Mesendoderm (in vitro differentiated cells): ENCODE measurements at regions not wholly inside any gene's neighbourhood (a gene's known extent, or its start where the extent isn't known, plus 50 kb on each side); places are given as distances from the start of the nearest gene placed in this dataset.
"Not testable (repeated sequence)": the region's sequence is repeated elsewhere in the genome, so short reads cannot be mapped to it uniquely, and the experiment has no call there.

Experiments used
- DNase-seq: peaks from one replicate; pipeline ENCODE4 v3.0.0; 2013
- H2AK5ac ChIP-seq: 2 replicates; pipeline ENCODE4 v1.6.1; 2013; ENCODE audit warnings: low read length, inconsistent platforms
- H2BK120ac ChIP-seq: 2 replicates; pipeline ENCODE4 v1.6.1; 2013; ENCODE audit warnings: low read depth, mild to moderate bottlenecking, low read length, moderate library complexity, mixed read lengths
- H2BK15ac ChIP-seq: replicated peaks from 2 replicates; pipeline ENCODE4 v1.6.1; 2013; ENCODE audit warnings: low read depth, mild to moderate bottlenecking, moderate library complexity
- H2BK5ac ChIP-seq: 2 replicates; pipeline ENCODE4 v1.6.1; 2013; ENCODE audit warnings: low read length, inconsistent platforms
- H3K18ac ChIP-seq: 2 replicates; pipeline ENCODE4 v1.6.1; 2013; ENCODE audit warnings: mild to moderate bottlenecking, low read length, mixed read lengths
- H3K23ac ChIP-seq: one replicate; pipeline ENCODE4 v1.6.1; 2013; ENCODE audit warnings: low read length
- H3K27ac ChIP-seq: 2 replicates; pipeline ENCODE4 v1.5.1; 2013; ENCODE audit warnings: low read depth, mild to moderate bottlenecking, inconsistent platforms, low read length, moderate library complexity
- H3K27me3 ChIP-seq: 2 replicates; pipeline ENCODE4 v1.6.1; 2013; ENCODE audit warnings: low read length, control low read depth, mild to moderate bottlenecking, inconsistent platforms; ENCODE audit not compliant: insufficient read depth, poor library complexity
- H3K36me3 ChIP-seq: 2 replicates; pipeline ENCODE4 v1.6.1; 2013; ENCODE audit warnings: low read length, inconsistent platforms; ENCODE audit not compliant: control insufficient read depth, insufficient read depth
- H3K4ac ChIP-seq: one replicate; pipeline ENCODE4 v1.6.1; 2013; ENCODE audit warnings: low read depth, mild to moderate bottlenecking, low read length, moderate library complexity
- H3K4me1 ChIP-seq: 2 replicates; pipeline ENCODE4 v1.6.1; 2013; ENCODE audit warnings: low read depth, low read length, inconsistent platforms; ENCODE audit not compliant: control insufficient read depth
- H3K4me2 ChIP-seq: 2 replicates; pipeline ENCODE4 v1.6.1; 2013; ENCODE audit warnings: low read length
- H3K4me3 ChIP-seq: 2 replicates; pipeline ENCODE4 v1.5.1; 2013; ENCODE audit warnings: mild to moderate bottlenecking, low read length
- H3K56ac ChIP-seq: one replicate; pipeline ENCODE4 v1.6.1; 2013; ENCODE audit warnings: low read length
- H3K79me1 ChIP-seq: 2 replicates; pipeline ENCODE4 v1.6.1; 2013; ENCODE audit warnings: low read length, inconsistent platforms
- H3K79me2 ChIP-seq: 2 replicates; pipeline ENCODE4 v1.6.1; 2013; ENCODE audit warnings: mild to moderate bottlenecking, low read length; ENCODE audit not compliant: control insufficient read depth, insufficient read depth
- H3K9ac ChIP-seq: 2 replicates; pipeline ENCODE4 v1.6.1; 2013; ENCODE audit warnings: low read length, inconsistent platforms
- H4K5ac ChIP-seq: one replicate; pipeline ENCODE4 v1.6.1; 2013; ENCODE audit warnings: low read length
- H4K8ac ChIP-seq: one replicate; pipeline ENCODE4 v1.6.1; 2013; ENCODE audit warnings: low read depth, mild to moderate bottlenecking, control low read depth, low read length, moderate library complexity
- WGBS: extraction: QIAGEN DNeasy Blood & Tissue Kit; methylation state at CpG from one replicate; pipeline ENCODE4 v1.1.7; 2013; ENCODE audit warnings: low lambda C conversion rate, missing lambda C conversion rate; ENCODE audit not compliant: insufficient coverage; ENCODE audit errors: extremely low coverage; 5-methylcytosine and 5-hydroxymethylcytosine counted together

DNA sequence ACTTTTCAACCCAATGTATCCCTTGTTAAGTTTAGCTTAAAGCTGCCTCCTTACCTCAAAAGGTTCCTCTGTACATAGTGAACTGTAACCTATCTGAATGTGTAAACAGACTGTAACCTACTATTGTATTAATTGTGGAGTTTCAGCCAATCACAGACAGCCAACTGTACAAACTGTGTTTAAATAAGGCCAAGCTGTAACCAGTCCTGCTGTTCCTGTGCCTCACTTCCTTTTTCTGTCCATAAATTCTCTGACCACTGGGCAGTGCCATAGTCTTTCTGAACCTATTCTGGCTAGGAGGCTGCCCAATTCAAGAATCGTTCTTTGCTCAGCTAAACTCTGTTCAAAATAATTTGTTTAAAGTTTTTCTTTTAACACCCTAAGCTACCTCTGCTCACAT, 74.7 kb upstream of the DAPK1 start:
- no peaks in the 10 kb centered on the region for H3K79me1 ChIP-seq
- no peak overlapping the region for H2BK15ac ChIP-seq
- no peak overlapping the region for H3K18ac ChIP-seq
- no peaks in the 10 kb centered on the region for H3K36me3 ChIP-seq
- H3K27me3 ChIP-seq, result no peaks in the 10 kb centered on the region
- no peaks in the 10 kb centered on the region for H3K79me2 ChIP-seq
- H3K4ac ChIP-seq, result no peak overlapping the region
- no peak for DNase-seq
- H3K9ac ChIP-seq, result no peak overlapping the region
- no peak overlapping the region for H4K8ac ChIP-seq
- no peak overlapping the region for H2AK5ac ChIP-seq
- no CpG with 5 or more reads among the region's 1 CpG for WGBS
- no peak overlapping the region for H3K56ac ChIP-seq
- no peaks in the 10 kb centered on the region for H3K4me1 ChIP-seq
- H3K4me3 ChIP-seq, result no peak overlapping the region
- no peak overlapping the region for H4K5ac ChIP-seq
- no peak overlapping the region for H3K4me2 ChIP-seq
- no peak overlapping the region for H2BK120ac ChIP-seq
- H3K27ac ChIP-seq, result no peak overlapping the region
- H3K23ac ChIP-seq, result no peak overlapping the region
- no peak overlapping the region for H2BK5ac ChIP-seq

- not testable (repeated sequence) for H3K4ac ChIP-seq, H2BK120ac ChIP-seq, H3K27me3 ChIP-seq, H3K4me1 ChIP-seq, H2AK5ac ChIP-seq, H3K56ac ChIP-seq, H3K4me2 ChIP-seq, H2BK15ac ChIP-seq, H3K4me3 ChIP-seq, H2BK5ac ChIP-seq, H4K5ac ChIP-seq, H3K23ac ChIP-seq, DNase-seq, H3K18ac ChIP-seq, H3K36me3 ChIP-seq, H3K79me2 ChIP-seq, H4K8ac ChIP-seq, H3K27ac ChIP-seq, H3K79me1 ChIP-seq, H3K9ac ChIP-seq
- no CpG with 5 or more reads among the region's 4 CpGs for WGBS
Observed at GRCh38 chr9:87423885-87424284, 73.8 kb upstream of the DAPK1 start.

DNA sequence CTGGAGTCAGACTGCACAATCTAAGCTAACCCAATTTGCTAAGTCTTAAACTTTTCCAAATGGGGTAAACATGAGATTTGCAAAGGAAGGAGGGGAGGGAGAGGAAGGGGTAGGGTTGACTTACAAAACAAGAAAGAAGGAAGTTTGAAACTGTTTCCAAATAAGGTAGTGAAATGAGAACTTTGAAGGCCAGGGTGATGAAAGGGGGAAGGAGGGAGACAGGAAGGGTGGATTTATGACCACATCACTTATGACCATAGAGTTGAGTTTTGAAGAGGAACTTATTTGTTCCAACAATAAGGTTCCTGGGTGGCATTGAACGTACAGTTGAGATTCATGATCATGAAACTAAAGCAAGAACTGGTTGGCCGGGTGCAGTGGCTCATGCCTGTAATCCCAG, 72.5 kb upstream of the DAPK1 start:
- Histone ChIP-seq H3K4me3 (no peak overlapping the region), H3K27ac (no peak overlapping the region), H3K18ac (no peak overlapping the region), H2AK5ac (no peak overlapping the region), H3K4me2 (no peak overlapping the region), H3K27me3 (no peaks in the 10 kb centered on the region), H4K8ac (no peak overlapping the region), H3K79me2 (no peaks in the 10 kb centered on the region), H3K4me1 (no peaks in the 10 kb centered on the region), H3K9ac (no peak overlapping the region), H3K79me1 (no peaks in the 10 kb centered on the region), H3K36me3 (no peaks in the 10 kb centered on the region), H3K56ac (no peak overlapping the region), H3K4ac (no peak overlapping the region), H3K23ac (no peak overlapping the region), H2BK120ac (no peak overlapping the region), H2BK15ac (no peak overlapping the region), H4K5ac (no peak overlapping the region), H2BK5ac (no peak overlapping the region)
- DNase-seq, result no peak
- no CpG with 5 or more reads among the region's 2 CpGs for WGBS

GRCh38 chr9:87427851-87428506, 69.7 kb upstream of the DAPK1 start:
- no CpG with 5 or more reads among the region's 5 CpGs for WGBS
- Histone ChIP-seq H2BK5ac (no peak overlapping the region), H3K79me1 (no peaks in the 10 kb centered on the region), H3K4me3 (no peak overlapping the region), H3K4ac (no peak overlapping the region), H4K5ac (no peak overlapping the region), H3K27me3 (no peaks in the 10 kb centered on the region), H2BK120ac (no peak overlapping the region), H3K79me2 (no peaks in the 10 kb centered on the region), H3K36me3 (no peaks in the 10 kb centered on the region), H3K4me1 (no peaks in the 10 kb centered on the region), H2AK5ac (no peak overlapping the region), H3K27ac (no peak overlapping the region), H2BK15ac (no peak overlapping the region), H3K23ac (no peak overlapping the region), H3K18ac (no peak overlapping the region), H3K56ac (no peak overlapping the region), H4K8ac (no peak overlapping the region), H3K4me2 (no peak overlapping the region), H3K9ac (no peak overlapping the region)
- DNase-seq, result no peak

DNA sequence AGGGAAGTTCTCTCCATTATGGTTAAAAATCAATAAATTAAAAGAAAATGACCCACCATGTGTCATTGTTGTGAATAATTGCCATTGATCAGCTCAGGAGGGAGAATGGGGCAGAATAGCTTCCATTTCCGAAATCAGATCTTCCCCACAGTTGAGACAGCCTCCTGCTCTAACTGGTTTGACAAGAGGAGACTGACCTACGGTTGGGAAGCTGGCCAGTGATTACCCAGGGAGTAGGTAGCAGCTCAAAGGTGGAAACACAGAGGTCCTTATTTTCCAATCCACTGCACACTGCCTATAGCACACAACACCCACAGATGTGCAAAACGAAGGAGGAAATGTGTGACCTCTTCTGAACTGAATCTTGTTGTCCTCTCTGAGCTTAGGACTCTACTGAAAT, 69.0 kb upstream of the DAPK1 start:
- H4K8ac ChIP-seq, result no peak overlapping the region
- H2BK15ac ChIP-seq, result no peak overlapping the region
- H3K4me2 ChIP-seq, result no peak overlapping the region
- no peak overlapping the region for H3K56ac ChIP-seq
- no peak for DNase-seq
- no peak overlapping the region for H2BK5ac ChIP-seq
- no peak overlapping the region for H3K9ac ChIP-seq
- H3K79me1 ChIP-seq, result no peaks in the 10 kb centered on the region
- H3K18ac ChIP-seq, result no peak overlapping the region
- H3K4ac ChIP-seq, result no peak overlapping the region
- no peaks in the 10 kb centered on the region for H3K27me3 ChIP-seq
- H4K5ac ChIP-seq, result no peak overlapping the region
- H3K4me1 ChIP-seq, result no peaks in the 10 kb centered on the region
- WGBS, result no CpG with 5 or more reads among the region's 3 CpGs
- H3K4me3 ChIP-seq, result no peak overlapping the region
- H3K36me3 ChIP-seq, result no peaks in the 10 kb centered on the region
- no peak overlapping the region for H2BK120ac ChIP-seq
- no peak overlapping the region for H2AK5ac ChIP-seq
- no peak overlapping the region for H3K23ac ChIP-seq
- H3K27ac ChIP-seq, result no peak overlapping the region
- no peaks in the 10 kb centered on the region for H3K79me2 ChIP-seq

DNA sequence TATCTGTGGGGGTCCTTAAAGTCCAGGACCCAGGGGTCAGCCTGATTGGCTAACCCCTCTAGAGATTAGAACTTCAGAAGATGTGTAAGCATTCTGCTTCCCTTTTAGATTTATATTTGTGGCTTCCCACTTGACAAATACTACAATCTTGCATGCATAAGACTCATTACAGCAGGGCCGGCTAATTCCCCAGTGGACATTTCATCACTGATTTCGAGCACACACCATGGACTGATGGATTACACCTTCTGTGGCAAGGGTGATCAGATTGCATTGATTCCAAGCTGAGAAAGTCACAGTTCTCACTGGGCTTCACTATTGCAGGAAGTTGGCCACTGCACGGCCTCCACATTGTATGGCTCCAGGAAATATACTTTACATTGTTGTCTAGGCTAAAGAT, 65.8 kb upstream of the DAPK1 start:
- WGBS, result no CpG with 5 or more reads among the region's 3 CpGs
- H3K79me2 ChIP-seq, result no peaks in the 10 kb centered on the region
- no peak overlapping the region for H2BK5ac ChIP-seq
- no peaks in the 10 kb centered on the region for H3K27me3 ChIP-seq
- no peaks in the 10 kb centered on the region for H3K79me1 ChIP-seq
- no peak overlapping the region for H2BK120ac ChIP-seq
- H3K27ac ChIP-seq, result no peak overlapping the region
- H3K4ac ChIP-seq, result no peak overlapping the region
- peaks cover 6% of the 10 kb centered on the region for H3K4me1 ChIP-seq
- no peak overlapping the region for H2BK15ac ChIP-seq
- no peak overlapping the region for H3K4me3 ChIP-seq
- H4K8ac ChIP-seq, result no peak overlapping the region
- no peak overlapping the region for H3K23ac ChIP-seq
- H3K36me3 ChIP-seq, result no peaks in the 10 kb centered on the region
- H3K56ac ChIP-seq, result no peak overlapping the region
- no peak overlapping the region for H4K5ac ChIP-seq
- H3K9ac ChIP-seq, result no peak overlapping the region
- no peak overlapping the region for H3K4me2 ChIP-seq
- no peak overlapping the region for H3K18ac ChIP-seq
- DNase-seq, result no peak
- no peak overlapping the region for H2AK5ac ChIP-seq
